ENCODE measurements at regions not wholly inside any gene's neighbourhood (a gene's known extent, or its start where the extent isn't known, plus 50 kb on each side); places are given as distances from the start of the nearest gene placed in this dataset.

- Mint-ChIP-seq H3K4me3 (ENCODE audit: unreplicated experiment) (no peak overlapping the region), H3K4me1 (ENCODE audit: unreplicated experiment) (peaks cover 2% of the 10 kb centered on the region), H3K9me3 (ENCODE audit: unreplicated experiment) (no peaks in the 10 kb centered on the region), H3K36me3 (ENCODE audit: low read depth, unreplicated experiment) (peaks cover 4% of the 10 kb centered on the region), H3K27me3 (ENCODE audit: unreplicated experiment) (peaks cover 6% of the 10 kb centered on the region), H3K27ac (ENCODE audit: unreplicated experiment) (no peak overlapping the region)
- no peak for DNase-seq (ENCODE audit: low spot score)
- no peak for TF ChIP-seq CTCF (IDR thresholded peaks at IDR 0.05; ENCODE audit: unreplicated experiment)
Observed at GRCh38 chr3:55207744-55208143, 279.4 kb downstream of the WNT5A start.

GRCh38 chr3:55205990-55206389, 278.1 kb upstream of the LRTM1 start:
- Mint-ChIP-seq H3K27me3 (ENCODE audit: unreplicated experiment) (peaks cover 6% of the 10 kb centered on the region), H3K4me1 (ENCODE audit: unreplicated experiment) (peaks cover 2% of the 10 kb centered on the region), H3K4me3 (ENCODE audit: unreplicated experiment) (no peak overlapping the region), H3K9me3 (ENCODE audit: unreplicated experiment) (no peaks in the 10 kb centered on the region), H3K36me3 (ENCODE audit: low read depth, unreplicated experiment) (peaks cover 4% of the 10 kb centered on the region), H3K27ac (ENCODE audit: unreplicated experiment) (no peak overlapping the region)
- no peak for TF ChIP-seq CTCF (IDR thresholded peaks at IDR 0.05; ENCODE audit: unreplicated experiment)
- DNase-seq (ENCODE audit: low spot score), result no peak

GRCh38 chr3:55204417-55204816, 276.6 kb upstream of the LRTM1 start:
- Mint-ChIP-seq H3K36me3 (ENCODE audit: low read depth, unreplicated experiment) (peaks cover 4% of the 10 kb centered on the region), H3K27me3 (ENCODE audit: unreplicated experiment) (no peaks in the 10 kb centered on the region), H3K27ac (ENCODE audit: unreplicated experiment) (no peak overlapping the region), H3K4me3 (ENCODE audit: unreplicated experiment) (no peak overlapping the region), H3K4me1 (ENCODE audit: unreplicated experiment) (peaks cover 4% of the 10 kb centered on the region), H3K9me3 (ENCODE audit: unreplicated experiment) (no peaks in the 10 kb centered on the region)
- no peak for DNase-seq (ENCODE audit: low spot score)
- TF ChIP-seq CTCF (IDR thresholded peaks at IDR 0.05; ENCODE audit: unreplicated experiment), result no peak

- Mint-ChIP-seq H3K4me1 (ENCODE audit: unreplicated experiment) (peaks cover 4% of the 10 kb centered on the region), H3K36me3 (ENCODE audit: low read depth, unreplicated experiment) (no peaks in the 10 kb centered on the region), H3K4me3 (ENCODE audit: unreplicated experiment) (no peak overlapping the region), H3K27ac (ENCODE audit: unreplicated experiment) (no peak overlapping the region), H3K9me3 (ENCODE audit: unreplicated experiment) (no peaks in the 10 kb centered on the region), H3K27me3 (ENCODE audit: unreplicated experiment) (no peaks in the 10 kb centered on the region)
- no peak for DNase-seq (ENCODE audit: low spot score)
- no peak for TF ChIP-seq CTCF (IDR thresholded peaks at IDR 0.05; ENCODE audit: unreplicated experiment)
Observed at GRCh38 chr3:55203546-55203945, 275.7 kb upstream of the LRTM1 start.

GRCh38 chr3:55203006-55203405, 275.1 kb upstream of the LRTM1 start:
- no peak overlapping the region for H3K27ac Mint-ChIP-seq (ENCODE audit: unreplicated experiment)

More at GRCh38 chr3:55203006-55203405, 275.1 kb upstream of the LRTM1 start:
- no peaks in the 10 kb centered on the region for H3K27me3 Mint-ChIP-seq (ENCODE audit: unreplicated experiment)
- peaks cover 4% of the 10 kb centered on the region for H3K4me1 Mint-ChIP-seq (ENCODE audit: unreplicated experiment)
- H3K4me3 Mint-ChIP-seq (ENCODE audit: unreplicated experiment), result no peak overlapping the region
- no peak for DNase-seq (ENCODE audit: low spot score)
- TF ChIP-seq CTCF (IDR thresholded peaks at IDR 0.05; ENCODE audit: unreplicated experiment), result no peak
- H3K9me3 Mint-ChIP-seq (ENCODE audit: unreplicated experiment), result no peaks in the 10 kb centered on the region
- no peaks in the 10 kb centered on the region for H3K36me3 Mint-ChIP-seq (ENCODE audit: low read depth, unreplicated experiment)
